Mesendoderm (in vitro differentiated cells): ENCODE measurements at regions not wholly inside any gene's neighbourhood (a gene's known extent, or its start where the extent isn't known, plus 50 kb on each side); places are given as distances from the start of the nearest gene placed in this dataset.
A peak's percentile ranks its signal among the peaks of the same experiment; 100 is the strongest.

Experiments used
- DNase-seq: peaks from one replicate; pipeline ENCODE4 v3.0.0; 2013
- H2AK5ac ChIP-seq: 2 replicates; pipeline ENCODE4 v1.6.1; 2013; ENCODE audit warnings: low read length, inconsistent platforms
- H2BK120ac ChIP-seq: 2 replicates; pipeline ENCODE4 v1.6.1; 2013; ENCODE audit warnings: low read depth, mild to moderate bottlenecking, low read length, moderate library complexity, mixed read lengths
- H2BK15ac ChIP-seq: replicated peaks from 2 replicates; pipeline ENCODE4 v1.6.1; 2013; ENCODE audit warnings: low read depth, mild to moderate bottlenecking, moderate library complexity
- H2BK5ac ChIP-seq: 2 replicates; pipeline ENCODE4 v1.6.1; 2013; ENCODE audit warnings: low read length, inconsistent platforms
- H3K18ac ChIP-seq: 2 replicates; pipeline ENCODE4 v1.6.1; 2013; ENCODE audit warnings: mild to moderate bottlenecking, low read length, mixed read lengths
- H3K23ac ChIP-seq: one replicate; pipeline ENCODE4 v1.6.1; 2013; ENCODE audit warnings: low read length
- H3K27ac ChIP-seq: 2 replicates; pipeline ENCODE4 v1.5.1; 2013; ENCODE audit warnings: low read depth, mild to moderate bottlenecking, inconsistent platforms, low read length, moderate library complexity
- H3K27me3 ChIP-seq: 2 replicates; pipeline ENCODE4 v1.6.1; 2013; ENCODE audit warnings: low read length, control low read depth, mild to moderate bottlenecking, inconsistent platforms; ENCODE audit not compliant: insufficient read depth, poor library complexity
- H3K36me3 ChIP-seq: 2 replicates; pipeline ENCODE4 v1.6.1; 2013; ENCODE audit warnings: low read length, inconsistent platforms; ENCODE audit not compliant: control insufficient read depth, insufficient read depth
- H3K4ac ChIP-seq: one replicate; pipeline ENCODE4 v1.6.1; 2013; ENCODE audit warnings: low read depth, mild to moderate bottlenecking, low read length, moderate library complexity
- H3K4me1 ChIP-seq: 2 replicates; pipeline ENCODE4 v1.6.1; 2013; ENCODE audit warnings: low read depth, low read length, inconsistent platforms; ENCODE audit not compliant: control insufficient read depth
- H3K4me2 ChIP-seq: 2 replicates; pipeline ENCODE4 v1.6.1; 2013; ENCODE audit warnings: low read length
- H3K4me3 ChIP-seq: 2 replicates; pipeline ENCODE4 v1.5.1; 2013; ENCODE audit warnings: mild to moderate bottlenecking, low read length
- H3K56ac ChIP-seq: one replicate; pipeline ENCODE4 v1.6.1; 2013; ENCODE audit warnings: low read length
- H3K79me1 ChIP-seq: 2 replicates; pipeline ENCODE4 v1.6.1; 2013; ENCODE audit warnings: low read length, inconsistent platforms
- H3K79me2 ChIP-seq: 2 replicates; pipeline ENCODE4 v1.6.1; 2013; ENCODE audit warnings: mild to moderate bottlenecking, low read length; ENCODE audit not compliant: control insufficient read depth, insufficient read depth
- H3K9ac ChIP-seq: 2 replicates; pipeline ENCODE4 v1.6.1; 2013; ENCODE audit warnings: low read length, inconsistent platforms
- H4K5ac ChIP-seq: one replicate; pipeline ENCODE4 v1.6.1; 2013; ENCODE audit warnings: low read length
- H4K8ac ChIP-seq: one replicate; pipeline ENCODE4 v1.6.1; 2013; ENCODE audit warnings: low read depth, mild to moderate bottlenecking, control low read depth, low read length, moderate library complexity
- WGBS: extraction: QIAGEN DNeasy Blood & Tissue Kit; methylation state at CpG from one replicate; pipeline ENCODE4 v1.1.7; 2013; ENCODE audit warnings: low lambda C conversion rate, missing lambda C conversion rate; ENCODE audit not compliant: insufficient coverage; ENCODE audit errors: extremely low coverage; 5-methylcytosine and 5-hydroxymethylcytosine counted together

GRCh38 chr5:166062719-166063118 is 2228.7 kb upstream of the WWC1 start:
- no peaks in the 10 kb centered on the region for H3K79me2 ChIP-seq
- H3K36me3 ChIP-seq = no peaks in the 10 kb centered on the region
- no peak overlapping the region for H3K27ac ChIP-seq
- no peak overlapping the region for H3K4ac ChIP-seq
- no peak overlapping the region for H4K5ac ChIP-seq
- H2AK5ac ChIP-seq = no peak overlapping the region
- no peak overlapping the region for H2BK5ac ChIP-seq
- H3K4me2 ChIP-seq = no peak overlapping the region
- no peak overlapping the region for H3K23ac ChIP-seq
- no peak overlapping the region for H2BK15ac ChIP-seq
- no peak overlapping the region for H3K56ac ChIP-seq
- no peak for DNase-seq
- no peaks in the 10 kb centered on the region for H3K79me1 ChIP-seq
- no peak overlapping the region for H3K4me3 ChIP-seq
- H3K18ac ChIP-seq = no peak overlapping the region
- H3K27me3 ChIP-seq = no peaks in the 10 kb centered on the region
- H2BK120ac ChIP-seq = no peak overlapping the region
- H3K9ac ChIP-seq = no peak overlapping the region
- H3K4me1 ChIP-seq = no peaks in the 10 kb centered on the region
- H4K8ac ChIP-seq = no peak overlapping the region

GRCh38 chr5:166063261-166063660 is 2228.2 kb upstream of the WWC1 start:
- Histone ChIP-seq H3K4ac (no peak overlapping the region), H3K4me3 (no peak overlapping the region), H4K8ac (no peak overlapping the region), H3K4me2 (no peak overlapping the region), H2BK15ac (no peak overlapping the region), H3K4me1 (no peaks in the 10 kb centered on the region), H2BK5ac (no peak overlapping the region), H3K18ac (no peak overlapping the region), H4K5ac (no peak overlapping the region), H3K27ac (no peak overlapping the region), H2AK5ac (no peak overlapping the region), H3K27me3 (no peaks in the 10 kb centered on the region), H2BK120ac (no peak overlapping the region), H3K9ac (no peak overlapping the region), H3K36me3 (no peaks in the 10 kb centered on the region), H3K79me2 (no peaks in the 10 kb centered on the region), H3K79me1 (no peaks in the 10 kb centered on the region), H3K23ac (no peak overlapping the region), H3K56ac (no peak overlapping the region)
- WGBS = no CpG with 5 or more reads among the region's 1 CpG
- DNase-seq = no peak

- no peak overlapping the region for H3K9ac ChIP-seq
- H3K4me2 ChIP-seq = no peak overlapping the region
- no peak overlapping the region for H4K8ac ChIP-seq
- no peak overlapping the region for H3K4ac ChIP-seq
- no peak overlapping the region for H3K56ac ChIP-seq
- H3K23ac ChIP-seq = no peak overlapping the region
- no peaks in the 10 kb centered on the region for H3K79me1 ChIP-seq
- WGBS = no CpG with 5 or more reads among the region's 9 CpGs
- no peaks in the 10 kb centered on the region for H3K79me2 ChIP-seq
- H2BK120ac ChIP-seq = no peak overlapping the region
- H2BK5ac ChIP-seq = no peak overlapping the region
- H2BK15ac ChIP-seq = no peak overlapping the region
- peaks cover 2% of the 10 kb centered on the region for H3K4me1 ChIP-seq
- no peak overlapping the region for H4K5ac ChIP-seq
- H3K36me3 ChIP-seq = no peaks in the 10 kb centered on the region
- no peak for DNase-seq
- no peak overlapping the region for H3K27ac ChIP-seq
- no peaks in the 10 kb centered on the region for H3K27me3 ChIP-seq
- no peak overlapping the region for H3K4me3 ChIP-seq
- H2AK5ac ChIP-seq = no peak overlapping the region
- no peak overlapping the region for H3K18ac ChIP-seq
Measured at GRCh38 chr5:166068547-166069335, 2222.7 kb upstream of the WWC1 start.

GRCh38 chr5:166073901-166074581 is 2217.4 kb upstream of the WWC1 start:
- Histone ChIP-seq H3K36me3 (no peaks in the 10 kb centered on the region), H4K5ac (no peak overlapping the region), H3K4me1 (peaks cover 6% of the 10 kb centered on the region), H3K4me2 (no peak overlapping the region), H3K18ac (peak overlapping the region; percentile 4), H3K4me3 (no peak overlapping the region), H3K23ac (no peak overlapping the region), H3K56ac (no peak overlapping the region), H3K79me2 (no peaks in the 10 kb centered on the region), H3K79me1 (no peaks in the 10 kb centered on the region), H3K4ac (peak overlapping the region; percentile 36), H2BK5ac (no peak overlapping the region), H3K27ac (no peak overlapping the region), H2BK15ac (no peak overlapping the region), H2BK120ac (no peak overlapping the region), H2AK5ac (no peak overlapping the region), H3K9ac (no peak overlapping the region), H3K27me3 (no peaks in the 10 kb centered on the region), H4K8ac (no peak overlapping the region)
- peak; percentile 52 for DNase-seq
- no CpG with 5 or more reads among the region's 6 CpGs for WGBS

GRCh38 chr5:166074582-166075481 is 2216.6 kb upstream of the WWC1 start:
- H3K79me1 ChIP-seq = no peaks in the 10 kb centered on the region
- H3K56ac ChIP-seq = peak overlapping the region; percentile 82
- H3K36me3 ChIP-seq = no peaks in the 10 kb centered on the region
- no peak overlapping the region for H3K9ac ChIP-seq
- H3K27ac ChIP-seq = peak overlapping the region; percentile 95
- no peak overlapping the region for H3K4me2 ChIP-seq
- no peaks in the 10 kb centered on the region for H3K27me3 ChIP-seq
- DNase-seq = peak; percentile 82
- H3K4ac ChIP-seq = no peak overlapping the region
- H3K4me3 ChIP-seq = no peak overlapping the region
- H3K18ac ChIP-seq = no peak overlapping the region
- no peak overlapping the region for H3K23ac ChIP-seq
- peak overlapping the region; percentile 71 for H4K5ac ChIP-seq
- peaks cover 6% of the 10 kb centered on the region for H3K4me1 ChIP-seq
- H2BK15ac ChIP-seq = no peak overlapping the region
- H2BK5ac ChIP-seq = peak overlapping the region; percentile 90
- H4K8ac ChIP-seq = no peak overlapping the region
- no peak overlapping the region for H2BK120ac ChIP-seq
- no peaks in the 10 kb centered on the region for H3K79me2 ChIP-seq
- H2AK5ac ChIP-seq = no peak overlapping the region
- no CpG with 5 or more reads among the region's 5 CpGs for WGBS
